ENCODE measurements at regions not wholly inside any gene's neighbourhood (a gene's known extent, or its start where the extent isn't known, plus 50 kb on each side); places are given as distances from the start of the nearest gene placed in this dataset.
"Not testable (repeated sequence)": the region's sequence is repeated elsewhere in the genome, so short reads cannot be mapped to it uniquely, and the experiment has no call there.

DNA sequence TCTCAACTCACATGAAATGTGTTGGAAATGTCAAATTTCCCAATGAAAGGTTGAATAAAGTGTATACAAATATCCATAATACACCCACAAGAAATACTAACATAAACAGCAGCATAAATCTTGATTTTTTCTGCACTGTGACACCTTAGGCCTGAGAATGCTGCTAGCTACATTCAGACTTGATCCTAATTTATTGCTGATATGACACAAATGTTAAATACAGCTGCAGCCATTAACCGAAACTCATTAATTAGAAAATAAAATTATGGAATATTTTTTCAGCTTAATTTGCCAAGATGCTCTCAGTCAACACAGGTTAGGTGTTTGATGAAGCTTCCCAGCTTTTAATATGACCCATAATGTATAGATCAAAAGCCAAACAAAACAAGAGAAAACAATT is 914.3 kb upstream of the C9orf72 start:
- Histone ChIP-seq H3K9me3 (no peaks in the 10 kb centered on the region), H3K27me3 (replicated peaks; ENCODE audit: control insufficient read depth, insufficient read depth, low read length) (no peaks in the 10 kb centered on the region), H3K36me3 (ENCODE audit: control insufficient read depth, insufficient read depth, low read length) (no peaks in the 10 kb centered on the region), H3K4me1 (no peaks in the 10 kb centered on the region), H3K4me3 (ENCODE audit: low read depth, low read length) (no peak overlapping the region)
- H3K4me1 Mint-ChIP-seq (ENCODE audit: low read depth, unreplicated experiment) = no peaks in the 10 kb centered on the region
- intact Hi-C loops (cut with micrococcal nuclease; ENCODE audit: unreplicated experiment) = no loop called here
- POLR2A ChIA-PET = no interaction called here
- no TSS peak for BruUV-seq (replicated peaks)
- no peak overlapping the region for H3K4me3 Mint-ChIP-seq (ENCODE audit: unreplicated experiment)
- no peak overlapping the region for H3K27ac Mint-ChIP-seq (ENCODE audit: unreplicated experiment)
- DNase-seq = no peak
- H3K36me3 Mint-ChIP-seq (ENCODE audit: insufficient read depth, unreplicated experiment) = no peaks in the 10 kb centered on the region
- CTCF ChIA-PET = no interaction called here
- H3K9me3 Mint-ChIP-seq (ENCODE audit: unreplicated experiment) = no peaks in the 10 kb centered on the region
- H3K27me3 Mint-ChIP-seq (ENCODE audit: insufficient read depth, unreplicated experiment) = no peaks in the 10 kb centered on the region
- TF ChIP-seq, protein P1, sequence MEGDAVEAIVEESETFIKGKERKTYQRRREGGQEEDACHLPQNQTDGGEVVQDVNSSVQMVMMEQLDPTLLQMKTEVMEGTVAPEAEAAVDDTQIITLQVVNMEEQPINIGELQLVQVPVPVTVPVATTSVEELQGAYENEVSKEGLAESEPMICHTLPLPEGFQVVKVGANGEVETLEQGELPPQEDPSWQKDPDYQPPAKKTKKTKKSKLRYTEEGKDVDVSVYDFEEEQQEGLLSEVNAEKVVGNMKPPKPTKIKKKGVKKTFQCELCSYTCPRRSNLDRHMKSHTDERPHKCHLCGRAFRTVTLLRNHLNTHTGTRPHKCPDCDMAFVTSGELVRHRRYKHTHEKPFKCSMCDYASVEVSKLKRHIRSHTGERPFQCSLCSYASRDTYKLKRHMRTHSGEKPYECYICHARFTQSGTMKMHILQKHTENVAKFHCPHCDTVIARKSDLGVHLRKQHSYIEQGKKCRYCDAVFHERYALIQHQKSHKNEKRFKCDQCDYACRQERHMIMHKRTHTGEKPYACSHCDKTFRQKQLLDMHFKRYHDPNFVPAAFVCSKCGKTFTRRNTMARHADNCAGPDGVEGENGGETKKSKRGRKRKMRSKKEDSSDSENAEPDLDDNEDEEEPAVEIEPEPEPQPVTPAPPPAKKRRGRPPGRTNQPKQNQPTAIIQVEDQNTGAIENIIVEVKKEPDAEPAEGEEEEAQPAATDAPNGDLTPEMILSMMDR (IDR thresholded peaks at IDR 0.05; ENCODE audit: insufficient read depth in 1 of 2, low read depth in 1 of 2, low read length in 1 of 2, severe bottlenecking in 1 of 2, unreplicated experiment in 1 of 2) = no peak

DNA sequence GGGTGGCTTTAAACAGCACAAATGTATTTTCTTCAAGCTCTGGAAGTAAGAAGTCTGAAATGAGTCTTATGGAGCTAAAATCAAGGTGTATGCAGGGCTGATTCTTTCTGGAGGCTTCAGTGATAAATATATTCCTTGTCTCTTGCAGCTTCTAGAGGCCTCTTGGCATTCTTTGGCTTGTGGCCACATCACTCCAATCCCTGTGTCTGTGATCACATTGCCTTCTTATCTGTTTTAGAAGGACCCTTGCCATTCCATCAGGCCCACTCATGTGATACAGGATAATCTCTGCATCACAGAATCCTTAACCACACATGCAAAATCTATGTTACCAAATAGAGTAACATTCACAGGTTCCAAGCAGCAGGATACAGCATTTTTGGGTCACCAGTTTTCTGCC is 917.8 kb upstream of the C9orf72 start:
- no peak overlapping the region for H3K4me3 ChIP-seq (ENCODE audit: low read depth, low read length)
- CTCF ChIA-PET = no interaction called here
- H3K4me3 Mint-ChIP-seq (ENCODE audit: unreplicated experiment) = no peak overlapping the region
- intact Hi-C loops (cut with micrococcal nuclease; ENCODE audit: unreplicated experiment) = no loop called here
- no peaks in the 10 kb centered on the region for H3K9me3 ChIP-seq
- H3K27me3 Mint-ChIP-seq (ENCODE audit: insufficient read depth, unreplicated experiment) = no peaks in the 10 kb centered on the region
- H3K4me1 Mint-ChIP-seq (ENCODE audit: low read depth, unreplicated experiment) = no peaks in the 10 kb centered on the region
- no peaks in the 10 kb centered on the region for H3K36me3 Mint-ChIP-seq (ENCODE audit: insufficient read depth, unreplicated experiment)
- DNase-seq = no peak
- no peak overlapping the region for H3K27ac Mint-ChIP-seq (ENCODE audit: unreplicated experiment)
- no peaks in the 10 kb centered on the region for H3K4me1 ChIP-seq
- BruUV-seq (replicated peaks) = no TSS peak
- no peaks in the 10 kb centered on the region for H3K27me3 ChIP-seq (replicated peaks; ENCODE audit: control insufficient read depth, insufficient read depth, low read length)
- H3K36me3 ChIP-seq (ENCODE audit: control insufficient read depth, insufficient read depth, low read length) = no peaks in the 10 kb centered on the region
- POLR2A ChIA-PET = no interaction called here
- peaks cover 3% of the 10 kb centered on the region for H3K9me3 Mint-ChIP-seq (ENCODE audit: unreplicated experiment)
- TF ChIP-seq, protein P1 (IDR thresholded peaks at IDR 0.05; ENCODE audit: insufficient read depth in 1 of 2, low read depth in 1 of 2, low read length in 1 of 2, severe bottlenecking in 1 of 2, unreplicated experiment in 1 of 2) = no peak

DNA sequence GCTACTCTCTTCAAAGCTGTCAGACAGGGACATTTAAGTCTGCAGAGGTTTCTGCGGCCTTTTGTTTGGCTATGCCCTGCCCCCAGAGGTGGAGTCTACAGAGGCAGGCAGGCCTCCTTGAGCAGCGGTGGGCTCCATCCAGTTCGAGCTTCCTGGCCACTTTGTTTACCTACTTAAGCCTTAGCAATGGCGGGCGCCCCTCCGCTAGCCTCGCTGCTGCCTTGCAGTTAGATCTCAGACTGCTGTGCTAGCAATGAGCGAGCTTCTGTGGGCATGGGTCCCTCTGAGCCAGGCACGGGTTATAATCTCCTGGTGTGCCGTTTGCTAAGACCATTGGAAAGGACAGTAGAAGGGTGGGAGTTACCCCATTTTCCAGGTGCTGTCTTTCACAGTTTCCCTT is 924.9 kb upstream of the C9orf72 start:
- H3K4me1 ChIP-seq; H3K27ac Mint-ChIP-seq (ENCODE audit: unreplicated experiment); POLR2A ChIA-PET; H3K27me3 ChIP-seq (replicated peaks; ENCODE audit: control insufficient read depth, insufficient read depth, low read length); DNase-seq; CTCF ChIA-PET; H3K27me3 Mint-ChIP-seq (ENCODE audit: insufficient read depth, unreplicated experiment); H3K4me1 Mint-ChIP-seq (ENCODE audit: low read depth, unreplicated experiment); H3K4me3 Mint-ChIP-seq (ENCODE audit: unreplicated experiment); H3K36me3 Mint-ChIP-seq (ENCODE audit: insufficient read depth, unreplicated experiment); BruUV-seq (replicated peaks); H3K9me3 Mint-ChIP-seq (ENCODE audit: unreplicated experiment); intact Hi-C loops (cut with micrococcal nuclease; ENCODE audit: unreplicated experiment); H3K36me3 ChIP-seq (ENCODE audit: control insufficient read depth, insufficient read depth, low read length); H3K4me3 ChIP-seq (ENCODE audit: low read depth, low read length); H3K9me3 ChIP-seq: not testable (repeated sequence)

DNA sequence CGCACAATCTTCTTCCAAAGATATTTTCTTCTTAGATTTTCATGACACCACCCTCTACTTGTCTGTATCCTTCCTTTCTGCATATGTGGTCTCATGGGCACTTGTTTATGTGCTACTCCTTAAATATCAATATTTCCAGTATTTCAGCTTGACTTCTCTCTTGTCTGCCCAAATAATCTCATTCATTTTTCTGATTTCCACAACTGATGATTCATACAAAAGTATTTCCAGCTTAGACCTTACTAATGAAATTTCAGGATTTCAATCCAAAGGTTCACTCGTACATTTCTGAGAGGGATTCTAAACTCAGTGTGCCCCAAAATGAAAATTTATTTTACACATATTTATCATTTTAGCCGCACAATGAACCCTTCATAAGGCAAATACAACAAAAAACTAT is 928.9 kb upstream of the C9orf72 start:
- H3K36me3 Mint-ChIP-seq (ENCODE audit: insufficient read depth, unreplicated experiment) = no peaks in the 10 kb centered on the region
- ChIA-PET POLR2A (no interaction called here), CTCF (no interaction called here)
- no peak for DNase-seq
- Histone ChIP-seq H3K36me3 (ENCODE audit: control insufficient read depth, insufficient read depth, low read length) (no peaks in the 10 kb centered on the region), H3K4me3 (ENCODE audit: low read depth, low read length) (no peak overlapping the region), H3K9me3 (no peaks in the 10 kb centered on the region), H3K4me1 (no peaks in the 10 kb centered on the region), H3K27me3 (replicated peaks; ENCODE audit: control insufficient read depth, insufficient read depth, low read length) (no peaks in the 10 kb centered on the region)
- H3K27ac Mint-ChIP-seq (ENCODE audit: unreplicated experiment) = no peak overlapping the region
- no TSS peak for BruUV-seq (replicated peaks)
- no peaks in the 10 kb centered on the region for H3K4me1 Mint-ChIP-seq (ENCODE audit: low read depth, unreplicated experiment)
- intact Hi-C loops (cut with micrococcal nuclease; ENCODE audit: unreplicated experiment) = no loop called here
- peaks cover 4% of the 10 kb centered on the region for H3K27me3 Mint-ChIP-seq (ENCODE audit: insufficient read depth, unreplicated experiment)
- TF ChIP-seq, protein P1 (IDR thresholded peaks at IDR 0.05; ENCODE audit: insufficient read depth in 1 of 2, low read depth in 1 of 2, low read length in 1 of 2, severe bottlenecking in 1 of 2, unreplicated experiment in 1 of 2) = no peak
- H3K9me3 Mint-ChIP-seq (ENCODE audit: unreplicated experiment) = no peaks in the 10 kb centered on the region
- H3K4me3 Mint-ChIP-seq (ENCODE audit: unreplicated experiment) = no peak overlapping the region
